ENCODE measurements at regions not wholly inside any gene's neighbourhood (a gene's known extent, or its start where the extent isn't known, plus 50 kb on each side); places are given as distances from the start of the nearest gene placed in this dataset.

DNA sequence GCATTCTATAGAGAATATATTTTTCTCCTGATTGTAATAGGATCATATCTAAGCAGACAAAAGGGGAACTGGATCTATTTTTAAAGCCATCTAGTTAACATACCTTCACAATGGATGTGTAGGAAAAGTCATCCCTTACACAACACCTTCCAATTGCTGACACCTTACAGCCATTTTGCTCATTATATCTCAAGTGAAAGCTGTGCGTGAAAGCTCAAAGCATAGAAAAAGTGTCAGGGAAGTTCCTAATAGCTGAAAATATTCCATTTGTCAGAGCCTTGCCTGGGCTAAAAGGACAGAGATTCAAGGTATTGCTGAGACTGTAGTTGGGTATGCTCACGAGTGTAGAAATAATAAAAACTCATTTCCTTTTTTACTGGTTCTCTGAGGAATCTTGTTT lies 340.6 kb upstream of the KLHL1 start:
- ChIA-PET POLR2A (no interaction called here), CTCF (no interaction called here)
- TF ChIP-seq, protein P1, sequence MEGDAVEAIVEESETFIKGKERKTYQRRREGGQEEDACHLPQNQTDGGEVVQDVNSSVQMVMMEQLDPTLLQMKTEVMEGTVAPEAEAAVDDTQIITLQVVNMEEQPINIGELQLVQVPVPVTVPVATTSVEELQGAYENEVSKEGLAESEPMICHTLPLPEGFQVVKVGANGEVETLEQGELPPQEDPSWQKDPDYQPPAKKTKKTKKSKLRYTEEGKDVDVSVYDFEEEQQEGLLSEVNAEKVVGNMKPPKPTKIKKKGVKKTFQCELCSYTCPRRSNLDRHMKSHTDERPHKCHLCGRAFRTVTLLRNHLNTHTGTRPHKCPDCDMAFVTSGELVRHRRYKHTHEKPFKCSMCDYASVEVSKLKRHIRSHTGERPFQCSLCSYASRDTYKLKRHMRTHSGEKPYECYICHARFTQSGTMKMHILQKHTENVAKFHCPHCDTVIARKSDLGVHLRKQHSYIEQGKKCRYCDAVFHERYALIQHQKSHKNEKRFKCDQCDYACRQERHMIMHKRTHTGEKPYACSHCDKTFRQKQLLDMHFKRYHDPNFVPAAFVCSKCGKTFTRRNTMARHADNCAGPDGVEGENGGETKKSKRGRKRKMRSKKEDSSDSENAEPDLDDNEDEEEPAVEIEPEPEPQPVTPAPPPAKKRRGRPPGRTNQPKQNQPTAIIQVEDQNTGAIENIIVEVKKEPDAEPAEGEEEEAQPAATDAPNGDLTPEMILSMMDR (IDR thresholded peaks at IDR 0.05) = no peak
- peaks cover 6% of the 10 kb centered on the region for H3K9me3 Mint-ChIP-seq
- no peaks in the 10 kb centered on the region for H3K27me3 Mint-ChIP-seq
- DNase-seq = no peak
- no peak overlapping the region for H3K4me3 Mint-ChIP-seq
- intact Hi-C loops (cut with micrococcal nuclease) = no loop called here
- no peaks in the 10 kb centered on the region for H3K4me1 Mint-ChIP-seq (ENCODE audit: low read depth)
- no peak overlapping the region for H3K27ac Mint-ChIP-seq
- no peaks in the 10 kb centered on the region for H3K36me3 Mint-ChIP-seq (ENCODE audit: low read depth)
- no peak for ATAC-seq

- Mint-ChIP-seq H3K4me3 (no peak overlapping the region), H3K36me3 (ENCODE audit: low read depth) (no peaks in the 10 kb centered on the region), H3K9me3 (peaks cover under 1% of the 10 kb centered on the region), H3K27me3 (no peaks in the 10 kb centered on the region), H3K27ac (no peak overlapping the region), H3K4me1 (ENCODE audit: low read depth) (no peaks in the 10 kb centered on the region)
- intact Hi-C loops (cut with micrococcal nuclease) = no loop called here
- POLR2A ChIA-PET = no interaction called here
- CTCF ChIA-PET = no interaction called here
- DNase-seq (no peak), ATAC-seq (no peak)
- TF ChIP-seq, protein P1 (IDR thresholded peaks at IDR 0.05) = no peak
Measured at GRCh38 chr13:70432276-70432805, 324.1 kb upstream of the KLHL1 start.

- no peak overlapping the region for H3K27ac Mint-ChIP-seq
- H3K4me3 Mint-ChIP-seq = no peak overlapping the region
- TF ChIP-seq, protein P1 (IDR thresholded peaks at IDR 0.05) = no peak
- no peaks in the 10 kb centered on the region for H3K36me3 Mint-ChIP-seq (ENCODE audit: low read depth)
- ChIA-PET POLR2A (no interaction called here), CTCF (no interaction called here)
- H3K27me3 Mint-ChIP-seq = no peaks in the 10 kb centered on the region
- peaks cover 1% of the 10 kb centered on the region for H3K9me3 Mint-ChIP-seq
- H3K4me1 Mint-ChIP-seq (ENCODE audit: low read depth) = no peaks in the 10 kb centered on the region
- DNase-seq = no peak
- intact Hi-C loops (cut with micrococcal nuclease) = no loop called here
- no peak for ATAC-seq
Measured at GRCh38 chr13:70430256-70430655, 322.0 kb upstream of the KLHL1 start.

GRCh38 chr13:70424928-70425327 lies 316.7 kb upstream of the KLHL1 start:
- no peaks in the 10 kb centered on the region for H3K36me3 Mint-ChIP-seq (ENCODE audit: low read depth)
- POLR2A ChIA-PET = no interaction called here
- ATAC-seq (no peak), DNase-seq (no peak)
- no peaks in the 10 kb centered on the region for H3K4me1 Mint-ChIP-seq (ENCODE audit: low read depth)
- no peak overlapping the region for H3K27ac Mint-ChIP-seq
- TF ChIP-seq, protein P1 (IDR thresholded peaks at IDR 0.05) = no peak
- intact Hi-C loops (cut with micrococcal nuclease) = no loop called here
- H3K9me3 Mint-ChIP-seq = peaks cover 4% of the 10 kb centered on the region
- H3K4me3 Mint-ChIP-seq = no peak overlapping the region
- no peaks in the 10 kb centered on the region for H3K27me3 Mint-ChIP-seq
- CTCF ChIA-PET = no interaction called here

DNA sequence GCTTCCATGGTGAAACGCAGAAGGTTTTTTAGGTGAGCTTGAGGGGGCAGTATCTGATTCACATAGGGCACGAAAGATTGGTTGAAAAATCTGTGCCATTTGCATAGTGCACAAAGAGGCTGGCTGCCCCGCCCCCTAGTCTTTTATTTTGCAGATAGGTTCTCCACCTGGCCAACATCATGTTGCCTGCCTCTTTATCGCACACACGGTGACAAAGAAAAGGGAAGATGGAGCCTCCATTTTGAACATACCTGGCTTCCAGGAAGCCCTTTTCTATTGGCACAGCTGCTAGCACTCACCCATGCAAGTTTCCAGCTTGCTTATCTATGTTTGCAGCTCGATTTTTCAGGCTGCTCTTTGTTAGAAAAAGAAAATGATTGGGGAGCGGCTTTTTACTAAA lies 316.2 kb upstream of the KLHL1 start:
- Mint-ChIP-seq H3K27ac (no peak overlapping the region), H3K36me3 (ENCODE audit: low read depth) (no peaks in the 10 kb centered on the region), H3K4me1 (ENCODE audit: low read depth) (no peaks in the 10 kb centered on the region), H3K9me3 (peaks cover 4% of the 10 kb centered on the region), H3K27me3 (no peaks in the 10 kb centered on the region), H3K4me3 (no peak overlapping the region)
- no peak for DNase-seq
- intact Hi-C loops (cut with micrococcal nuclease) = no loop called here
- TF ChIP-seq, protein P1 (IDR thresholded peaks at IDR 0.05) = no peak
- ChIA-PET CTCF (no interaction called here), POLR2A (no interaction called here)
- ATAC-seq = no peak

All from activated CD8-positive, alpha-beta T cell treated with anti-CD3 and anti-CD28 coated beads for 36 hours (primary cell).